Calu3 (cell line): ENCODE measurements at regions not wholly inside any gene's neighbourhood (a gene's known extent, or its start where the extent isn't known, plus 50 kb on each side); places are given as distances from the start of the nearest gene placed in this dataset.

Source experiments
- BruUV-seq: library from RNA; stranded (reverse); fragments of 400-500 nt; replicated peaks from 2 replicates; lab custom pipeline; 2021; lab: Mats Ljungman, UMichigan
- CTCF ChIA-PET: fragments of 300-600 bp; sonication (Branson Sonifier 250); formaldehyde crosslinking; loops from one replicate; lab custom pipeline; 2022; ENCODE audit warnings: antibody characterized with exemption; lab: Charles Lee
- DNase-seq: peaks from one replicate; pipeline ENCODE4 v3.0.0; 2022
- H3K27ac Mint-ChIP-seq: one replicate; pipeline ENCODE4 v1.8.0; 2022; ENCODE audit warnings: mixed read lengths; ENCODE audit not compliant: unreplicated experiment
- H3K27me3 Mint-ChIP-seq: one replicate; pipeline ENCODE4 v1.8.0; 2022; ENCODE audit warnings: mixed read lengths; ENCODE audit not compliant: unreplicated experiment
- H3K36me3 Mint-ChIP-seq: one replicate; pipeline ENCODE4 v1.8.0; 2022; ENCODE audit warnings: mild to moderate bottlenecking, moderate library complexity, mixed read lengths; ENCODE audit not compliant: insufficient read depth, unreplicated experiment
- H3K4me1 Mint-ChIP-seq: one replicate; pipeline ENCODE4 v1.8.0; 2022; ENCODE audit warnings: mild to moderate bottlenecking, low read depth, mixed read lengths; ENCODE audit not compliant: unreplicated experiment
- H3K4me3 Mint-ChIP-seq: one replicate; pipeline ENCODE4 v1.8.0; 2022; ENCODE audit warnings: mild to moderate bottlenecking, low read depth, moderate library complexity, mixed read lengths; ENCODE audit not compliant: unreplicated experiment
- H3K9me3 Mint-ChIP-seq: one replicate; pipeline ENCODE4 v1.8.0; 2022; ENCODE audit warnings: low read depth, mixed read lengths; ENCODE audit not compliant: unreplicated experiment
- intact Hi-C: fragments of 100-400 bp; cut with micrococcal nuclease; formaldehyde crosslinking; loops from one replicate; pipeline ENCODE4 v1.10.0; 2022; ENCODE audit not compliant: unreplicated experiment
- TF ChIP-seq, protein P1 (sequence below): fragments of 200-600 bp; IDR thresholded peaks from one replicate; pipeline ENCODE4 v1.8.0; 2022; ENCODE audit warnings: antibody characterized with exemption; ENCODE audit not compliant: unreplicated experiment

DNA sequence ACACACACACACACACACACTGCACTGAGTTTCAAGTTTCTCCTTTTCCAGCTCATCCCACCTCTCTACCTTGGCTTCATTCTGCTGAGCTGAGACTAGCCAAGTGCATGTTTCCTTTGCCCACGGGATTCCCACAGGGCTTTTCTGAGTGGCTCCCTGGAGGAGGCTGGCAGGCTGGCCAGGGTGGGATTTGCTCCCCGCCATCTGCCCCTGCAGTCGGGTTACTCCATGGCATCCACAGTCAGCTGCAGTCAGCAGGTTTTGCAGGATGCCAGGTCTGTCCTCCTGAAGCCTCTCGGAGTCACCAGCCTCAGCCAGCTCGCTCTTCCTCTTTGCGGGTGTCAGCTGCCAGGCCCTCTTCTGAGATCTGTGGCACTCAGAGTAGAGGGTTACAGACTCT lies 783.7 kb upstream of the SOX11 start:
- no peaks in the 10 kb centered on the region for H3K36me3 Mint-ChIP-seq
- BruUV-seq = no TSS peak
- TF ChIP-seq, protein P1, sequence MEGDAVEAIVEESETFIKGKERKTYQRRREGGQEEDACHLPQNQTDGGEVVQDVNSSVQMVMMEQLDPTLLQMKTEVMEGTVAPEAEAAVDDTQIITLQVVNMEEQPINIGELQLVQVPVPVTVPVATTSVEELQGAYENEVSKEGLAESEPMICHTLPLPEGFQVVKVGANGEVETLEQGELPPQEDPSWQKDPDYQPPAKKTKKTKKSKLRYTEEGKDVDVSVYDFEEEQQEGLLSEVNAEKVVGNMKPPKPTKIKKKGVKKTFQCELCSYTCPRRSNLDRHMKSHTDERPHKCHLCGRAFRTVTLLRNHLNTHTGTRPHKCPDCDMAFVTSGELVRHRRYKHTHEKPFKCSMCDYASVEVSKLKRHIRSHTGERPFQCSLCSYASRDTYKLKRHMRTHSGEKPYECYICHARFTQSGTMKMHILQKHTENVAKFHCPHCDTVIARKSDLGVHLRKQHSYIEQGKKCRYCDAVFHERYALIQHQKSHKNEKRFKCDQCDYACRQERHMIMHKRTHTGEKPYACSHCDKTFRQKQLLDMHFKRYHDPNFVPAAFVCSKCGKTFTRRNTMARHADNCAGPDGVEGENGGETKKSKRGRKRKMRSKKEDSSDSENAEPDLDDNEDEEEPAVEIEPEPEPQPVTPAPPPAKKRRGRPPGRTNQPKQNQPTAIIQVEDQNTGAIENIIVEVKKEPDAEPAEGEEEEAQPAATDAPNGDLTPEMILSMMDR = no peak

DNA sequence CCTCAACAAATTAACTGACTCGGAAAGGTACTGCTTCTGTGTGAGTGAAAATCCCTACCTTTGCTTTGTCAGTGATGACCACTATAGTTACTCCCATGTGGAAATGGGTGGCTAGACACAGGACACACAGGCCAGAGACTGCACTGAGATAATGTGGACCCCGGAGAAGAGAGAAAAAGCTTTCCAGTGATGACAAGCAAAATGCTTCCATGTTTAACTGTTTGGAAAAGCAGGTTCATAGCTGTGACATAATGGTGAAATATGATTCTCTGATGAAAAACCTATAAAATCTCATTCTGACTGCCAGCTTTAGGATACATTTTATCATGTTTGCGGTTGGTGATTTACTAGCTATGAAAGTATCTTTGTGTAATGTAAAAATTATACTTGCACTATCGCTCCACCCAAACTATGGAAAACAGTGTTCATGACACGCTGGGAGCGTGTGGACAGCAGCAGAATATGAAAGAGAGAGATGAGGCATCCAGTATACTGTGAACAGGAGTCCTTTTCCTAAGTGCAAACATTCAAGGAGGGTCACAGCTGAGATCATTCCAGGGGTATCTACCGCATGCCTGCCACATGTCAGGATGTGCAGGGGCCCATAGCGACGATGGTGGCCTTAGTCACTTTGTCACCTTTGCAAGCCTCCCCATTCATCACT lies 782.7 kb upstream of the SOX11 start:
- no peak overlapping the region for H3K27ac Mint-ChIP-seq
- BruUV-seq = no TSS peak
- peaks cover 7% of the 10 kb centered on the region for H3K9me3 Mint-ChIP-seq
- CTCF ChIA-PET = interaction anchor here (0.5 kb wide), 1 partner anchor 1049 kb away, joined by 3 read pairs; no protein-coding TSS in a partner anchor
- intact Hi-C loops = no loop called here
- H3K4me3 Mint-ChIP-seq = no peak overlapping the region
- TF ChIP-seq, protein P1 = no peak
- H3K36me3 Mint-ChIP-seq = no peaks in the 10 kb centered on the region
- no peaks in the 10 kb centered on the region for H3K4me1 Mint-ChIP-seq
- H3K27me3 Mint-ChIP-seq = no peaks in the 10 kb centered on the region
- DNase-seq = no peak

More for the DNA sequence above, 783.7 kb upstream of the SOX11 start:
- Mint-ChIP-seq H3K27me3 (no peaks in the 10 kb centered on the region), H3K27ac (no peak overlapping the region), H3K9me3 (peaks cover 7% of the 10 kb centered on the region), H3K4me1 (no peaks in the 10 kb centered on the region), H3K4me3 (no peak overlapping the region)
- intact Hi-C loops = no loop called here
- CTCF ChIA-PET = no interaction called here
- DNase-seq = no peak

- peaks cover 6% of the 10 kb centered on the region for H3K9me3 Mint-ChIP-seq
- CTCF ChIA-PET = no interaction called here
- no peaks in the 10 kb centered on the region for H3K36me3 Mint-ChIP-seq
- no peaks in the 10 kb centered on the region for H3K4me1 Mint-ChIP-seq
- no peak for DNase-seq
- H3K4me3 Mint-ChIP-seq = no peak overlapping the region
- no peak overlapping the region for H3K27ac Mint-ChIP-seq
- TF ChIP-seq, protein P1 = no peak
- no TSS peak for BruUV-seq
- H3K27me3 Mint-ChIP-seq = no peaks in the 10 kb centered on the region
- intact Hi-C loops = no loop called here
Measured at GRCh38 chr2:4914036-4914435, 778.1 kb upstream of the SOX11 start.

GRCh38 chr2:4914551-4914950 lies 777.6 kb upstream of the SOX11 start:
- CTCF ChIA-PET = no interaction called here
- intact Hi-C loops = no loop called here
- no peaks in the 10 kb centered on the region for H3K4me1 Mint-ChIP-seq
- no peak overlapping the region for H3K27ac Mint-ChIP-seq
- BruUV-seq = no TSS peak
- TF ChIP-seq, protein P1 = no peak
- no peak for DNase-seq
- no peaks in the 10 kb centered on the region for H3K36me3 Mint-ChIP-seq
- peaks cover 6% of the 10 kb centered on the region for H3K9me3 Mint-ChIP-seq
- H3K27me3 Mint-ChIP-seq = no peaks in the 10 kb centered on the region
- H3K4me3 Mint-ChIP-seq = no peak overlapping the region
